HUDEP-2 (cell line): ENCODE measurements at regions not wholly inside any gene's neighbourhood (a gene's known extent, or its start where the extent isn't known, plus 50 kb on each side); places are given as distances from the start of the nearest gene placed in this dataset.

Experiments used
- DNase-seq, 76 experiments: peaks; one replicate each; lab custom pipeline; 2025; ENCODE audit not compliant: unreplicated experiment in 76 of 76; lab: John Stamatoyannopoulos, UW

- no peak for DNase-seq
Observed at GRCh38 chr2:103921161-103921560, 932.8 kb upstream of the POU3F3 start.

- no peak for DNase-seq
Observed at GRCh38 chr2:103942199-103942598, 911.7 kb upstream of the POU3F3 start.

- DNase-seq: no peak
Observed at GRCh38 chr2:103945083-103945482, 908.8 kb upstream of the POU3F3 start.

GRCh38 chr2:103959174-103960128 is 894.5 kb upstream of the POU3F3 start:
- peak in 7 of 76 experiments; percentile 0 to 11 (median 2) for DNase-seq

GRCh38 chr2:103960129-103960513 is 893.8 kb upstream of the POU3F3 start:
- DNase-seq: no peak

- DNase-seq: no peak
Observed at GRCh38 chr2:103960951-103961350, 893.0 kb upstream of the POU3F3 start.

- DNase-seq: no peak
Observed at GRCh38 chr2:103961862-103962261, 892.1 kb upstream of the POU3F3 start.

GRCh38 chr2:103962670-103963069 is 891.2 kb upstream of the POU3F3 start:
- DNase-seq: no peak

- no peak for DNase-seq
Observed at GRCh38 chr2:103963146-103963725, 890.7 kb upstream of the POU3F3 start.

GRCh38 chr2:103977241-103977640 is 876.7 kb upstream of the POU3F3 start:
- no peak for DNase-seq

- DNase-seq: no peak
Observed at GRCh38 chr2:103977668-103978067, 876.2 kb upstream of the POU3F3 start.

- no peak for DNase-seq
Observed at GRCh38 chr2:103980401-103980800, 873.5 kb upstream of the POU3F3 start.

- no peak for DNase-seq
Observed at GRCh38 chr2:103982691-103983090, 871.2 kb upstream of the POU3F3 start.

- DNase-seq: no peak
Observed at GRCh38 chr2:103986001-103986400, 867.9 kb upstream of the POU3F3 start.

- DNase-seq: no peak
Observed at GRCh38 chr2:103991591-103991990, 862.3 kb upstream of the POU3F3 start.

GRCh38 chr2:104004821-104005220 is 849.1 kb upstream of the POU3F3 start:
- no peak for DNase-seq

GRCh38 chr2:104016801-104017200 is 837.1 kb upstream of the POU3F3 start:
- DNase-seq: no peak

- no peak for DNase-seq
Observed at GRCh38 chr2:104023306-104023705, 830.6 kb upstream of the POU3F3 start.

- no peak for DNase-seq
Observed at GRCh38 chr2:104023765-104024164, 830.1 kb upstream of the POU3F3 start.

- DNase-seq: no peak
Observed at GRCh38 chr2:104025295-104025694, 828.6 kb upstream of the POU3F3 start.

- no peak for DNase-seq
Observed at GRCh38 chr2:104026725-104027124, 827.2 kb upstream of the POU3F3 start.

GRCh38 chr2:104027321-104027720 is 826.6 kb upstream of the POU3F3 start:
- no peak for DNase-seq
